ENCODE measurements at regions not wholly inside any gene's neighbourhood (a gene's known extent, or its start where the extent isn't known, plus 50 kb on each side); places are given as distances from the start of the nearest gene placed in this dataset.

DNA sequence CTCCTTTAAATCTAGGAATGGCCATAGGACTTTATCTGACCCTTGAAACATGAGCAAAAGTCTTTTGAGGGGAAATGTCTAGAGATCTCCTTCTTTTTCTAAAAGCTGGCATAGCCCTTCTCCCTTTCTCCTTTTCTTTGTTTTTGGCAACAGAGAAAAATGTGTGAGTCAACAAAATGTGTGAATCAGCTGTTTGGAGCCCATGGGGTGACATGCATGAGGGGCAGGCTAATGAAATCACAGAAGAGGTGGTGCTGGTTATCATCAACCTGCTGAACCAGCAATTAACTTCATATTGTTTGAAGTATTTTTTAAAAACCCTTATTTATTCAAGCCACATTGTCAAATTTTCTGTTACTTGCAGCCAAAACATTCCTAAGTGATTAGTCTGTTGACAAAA, 132.3 kb downstream of the CCDC59 start:
- TF ChIP-seq, protein P1, sequence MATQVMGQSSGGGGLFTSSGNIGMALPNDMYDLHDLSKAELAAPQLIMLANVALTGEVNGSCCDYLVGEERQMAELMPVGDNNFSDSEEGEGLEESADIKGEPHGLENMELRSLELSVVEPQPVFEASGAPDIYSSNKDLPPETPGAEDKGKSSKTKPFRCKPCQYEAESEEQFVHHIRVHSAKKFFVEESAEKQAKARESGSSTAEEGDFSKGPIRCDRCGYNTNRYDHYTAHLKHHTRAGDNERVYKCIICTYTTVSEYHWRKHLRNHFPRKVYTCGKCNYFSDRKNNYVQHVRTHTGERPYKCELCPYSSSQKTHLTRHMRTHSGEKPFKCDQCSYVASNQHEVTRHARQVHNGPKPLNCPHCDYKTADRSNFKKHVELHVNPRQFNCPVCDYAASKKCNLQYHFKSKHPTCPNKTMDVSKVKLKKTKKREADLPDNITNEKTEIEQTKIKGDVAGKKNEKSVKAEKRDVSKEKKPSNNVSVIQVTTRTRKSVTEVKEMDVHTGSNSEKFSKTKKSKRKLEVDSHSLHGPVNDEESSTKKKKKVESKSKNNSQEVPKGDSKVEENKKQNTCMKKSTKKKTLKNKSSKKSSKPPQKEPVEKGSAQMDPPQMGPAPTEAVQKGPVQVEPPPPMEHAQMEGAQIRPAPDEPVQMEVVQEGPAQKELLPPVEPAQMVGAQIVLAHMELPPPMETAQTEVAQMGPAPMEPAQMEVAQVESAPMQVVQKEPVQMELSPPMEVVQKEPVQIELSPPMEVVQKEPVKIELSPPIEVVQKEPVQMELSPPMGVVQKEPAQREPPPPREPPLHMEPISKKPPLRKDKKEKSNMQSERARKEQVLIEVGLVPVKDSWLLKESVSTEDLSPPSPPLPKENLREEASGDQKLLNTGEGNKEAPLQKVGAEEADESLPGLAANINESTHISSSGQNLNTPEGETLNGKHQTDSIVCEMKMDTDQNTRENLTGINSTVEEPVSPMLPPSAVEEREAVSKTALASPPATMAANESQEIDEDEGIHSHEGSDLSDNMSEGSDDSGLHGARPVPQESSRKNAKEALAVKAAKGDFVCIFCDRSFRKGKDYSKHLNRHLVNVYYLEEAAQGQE (IDR thresholded peaks at IDR 0.05; ENCODE audit: insufficient read depth in 1 of 2, low read depth in 2 of 2, low read length in 1 of 2) = no peak
- CTCF ChIA-PET = no interaction called here

DNA sequence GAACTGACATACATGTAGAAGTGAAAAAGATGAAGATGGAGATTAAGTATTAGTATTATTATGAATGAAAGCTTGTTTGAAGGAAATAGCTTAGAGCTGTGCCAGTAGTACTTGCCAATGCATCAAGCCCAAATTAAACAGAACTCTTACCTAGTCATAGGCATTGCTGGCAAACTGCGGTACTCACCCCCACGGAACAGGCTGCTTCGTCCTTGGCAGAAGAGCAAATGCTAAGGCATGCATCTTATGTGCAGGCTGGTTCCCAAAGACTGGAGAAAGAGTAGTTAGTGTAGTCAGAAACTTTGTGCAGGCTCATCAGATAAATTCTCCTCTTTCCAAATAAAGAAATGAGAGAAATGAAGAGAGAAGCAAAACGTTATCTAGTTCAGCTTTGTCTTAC, 134.8 kb downstream of the CCDC59 start:
- no TSS peak for BruUV-seq (replicated peaks)
- Histone ChIP-seq H3K4me1 (ENCODE audit: control insufficient read depth, insufficient read depth, low read length) (no peaks in the 10 kb centered on the region), H3K27ac (ENCODE audit: low read length) (no peak overlapping the region), H3K4me3 (ENCODE audit: low read depth in 2 of 2, low read length in 2 of 2) (no peak overlapping the region), H3K27me3 (ENCODE audit: control insufficient read depth, insufficient read depth, low read length) (no peaks in the 10 kb centered on the region), H3K9me3 (ENCODE audit: control insufficient read depth, insufficient read depth, low read depth, low read length) (no peaks in the 10 kb centered on the region; the same call in 1 of the 2 replicates), H3K36me3 (ENCODE audit: control insufficient read depth, insufficient read depth, low read length) (no peaks in the 10 kb centered on the region)
- no peak for TF ChIP-seq POLR2AphosphoS5 (IDR thresholded peaks at IDR 0.05; ENCODE audit: low read depth, low read length)
- no peak for TF ChIP-seq SIN3A (IDR thresholded peaks at IDR 0.05; ENCODE audit: borderline replicate concordance, insufficient read depth, low read depth, low read length)
- TF ChIP-seq, protein P1 (IDR thresholded peaks at IDR 0.05; ENCODE audit: insufficient read depth in 1 of 2, low read depth in 2 of 2, low read length in 1 of 2) = no peak
- TF ChIP-seq, protein P2, sequence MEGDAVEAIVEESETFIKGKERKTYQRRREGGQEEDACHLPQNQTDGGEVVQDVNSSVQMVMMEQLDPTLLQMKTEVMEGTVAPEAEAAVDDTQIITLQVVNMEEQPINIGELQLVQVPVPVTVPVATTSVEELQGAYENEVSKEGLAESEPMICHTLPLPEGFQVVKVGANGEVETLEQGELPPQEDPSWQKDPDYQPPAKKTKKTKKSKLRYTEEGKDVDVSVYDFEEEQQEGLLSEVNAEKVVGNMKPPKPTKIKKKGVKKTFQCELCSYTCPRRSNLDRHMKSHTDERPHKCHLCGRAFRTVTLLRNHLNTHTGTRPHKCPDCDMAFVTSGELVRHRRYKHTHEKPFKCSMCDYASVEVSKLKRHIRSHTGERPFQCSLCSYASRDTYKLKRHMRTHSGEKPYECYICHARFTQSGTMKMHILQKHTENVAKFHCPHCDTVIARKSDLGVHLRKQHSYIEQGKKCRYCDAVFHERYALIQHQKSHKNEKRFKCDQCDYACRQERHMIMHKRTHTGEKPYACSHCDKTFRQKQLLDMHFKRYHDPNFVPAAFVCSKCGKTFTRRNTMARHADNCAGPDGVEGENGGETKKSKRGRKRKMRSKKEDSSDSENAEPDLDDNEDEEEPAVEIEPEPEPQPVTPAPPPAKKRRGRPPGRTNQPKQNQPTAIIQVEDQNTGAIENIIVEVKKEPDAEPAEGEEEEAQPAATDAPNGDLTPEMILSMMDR (IDR thresholded peaks at IDR 0.05) = no peak
- TF ChIP-seq TCF7L2 (IDR thresholded peaks at IDR 0.05; ENCODE audit: low read depth, low read length) = no peak
- ATAC-seq (no peak), DNase-seq (ENCODE audit: low read depth, low spot score) (no peak)
- intact Hi-C loops (cut with micrococcal nuclease; ENCODE audit: unreplicated experiment) (no loop called here), in situ Hi-C loops (cut with HindIII; ENCODE audit: low pct_unique_long_range_greater_than_20kb, low sequenced_read_pairs) (no loop called here)
- ChIA-PET POLR2A (no interaction called here), CTCF (no interaction called here)

More for the DNA sequence above, 132.3 kb downstream of the CCDC59 start:
- Histone ChIP-seq H3K27me3 (ENCODE audit: control insufficient read depth, insufficient read depth, low read length) (no peaks in the 10 kb centered on the region), H3K27ac (ENCODE audit: low read length) (no peak overlapping the region), H3K4me3 (ENCODE audit: low read depth in 2 of 2, low read length in 2 of 2) (no peak overlapping the region), H3K4me1 (ENCODE audit: control insufficient read depth, insufficient read depth, low read length) (no peaks in the 10 kb centered on the region), H3K9me3 (ENCODE audit: control insufficient read depth, insufficient read depth, low read depth, low read length) (no peaks in the 10 kb centered on the region), H3K36me3 (ENCODE audit: control insufficient read depth, insufficient read depth, low read length) (no peaks in the 10 kb centered on the region)
- intact Hi-C loops (cut with micrococcal nuclease; ENCODE audit: unreplicated experiment) = no loop called here
- DNase-seq (ENCODE audit: low read depth, low spot score) (no peak), ATAC-seq (no peak)
- in situ Hi-C loops (cut with HindIII; ENCODE audit: low pct_unique_long_range_greater_than_20kb, low sequenced_read_pairs) = no loop called here
- POLR2A ChIA-PET = no interaction called here
- BruUV-seq (replicated peaks) = no TSS peak
